ENCODE measurements at regions not wholly inside any gene's neighbourhood (a gene's known extent, or its start where the extent isn't known, plus 50 kb on each side); places are given as distances from the start of the nearest gene placed in this dataset.
"Not testable (repeated sequence)": the region's sequence is repeated elsewhere in the genome, so short reads cannot be mapped to it uniquely, and the experiment has no call there.

DNA sequence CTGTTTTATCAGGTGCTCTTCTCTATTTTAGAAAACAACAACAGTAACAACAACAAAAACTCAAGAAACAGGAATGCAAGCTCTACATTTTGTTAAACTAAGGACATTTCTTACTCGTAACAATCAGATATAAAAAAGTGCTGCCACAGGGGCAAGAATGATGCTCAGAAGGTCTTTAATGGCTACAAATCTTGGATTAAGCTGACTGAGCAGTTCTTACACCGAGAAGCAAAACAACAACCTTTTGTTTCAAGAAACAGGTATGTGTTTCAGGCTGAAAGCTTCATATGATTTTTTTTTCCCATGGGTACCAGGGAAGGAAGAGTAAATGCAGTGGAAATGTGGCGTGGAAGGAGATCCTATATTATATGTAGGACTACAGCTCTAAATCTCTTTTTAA, 786.8 kb upstream of the FBXO33 start:
- no peak for DNase-seq

DNA sequence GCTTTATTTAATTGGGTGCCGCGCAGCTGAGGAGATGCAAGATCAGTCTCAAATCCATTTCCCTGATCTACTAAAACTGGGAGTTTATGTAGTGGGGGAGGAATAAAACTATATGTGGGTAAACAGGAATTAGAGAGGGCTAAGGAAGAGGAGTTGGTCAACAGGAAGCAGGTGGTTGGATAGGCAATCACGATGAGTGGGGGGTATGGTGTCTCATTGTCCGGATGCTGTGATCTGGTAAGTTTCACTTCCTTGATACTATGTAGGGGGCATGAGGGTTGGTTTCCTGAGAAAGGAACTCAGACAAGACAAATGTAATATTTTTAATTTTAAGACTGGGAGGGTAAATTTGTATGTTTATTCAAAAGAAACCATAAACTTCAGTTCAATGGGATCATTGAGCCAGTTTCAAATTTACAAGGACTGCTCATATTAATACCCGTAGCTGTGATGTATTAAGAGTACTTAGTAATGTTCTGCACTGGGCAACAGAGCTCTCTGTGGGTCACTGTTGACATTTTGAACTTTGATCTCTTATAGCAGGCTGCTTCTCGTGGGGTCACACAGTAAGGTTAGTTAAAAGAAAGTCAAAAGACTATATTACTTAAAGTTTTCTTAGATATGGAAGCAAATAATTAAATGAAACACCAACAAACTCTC, 786.2 kb upstream of the FBXO33 start:
- no peak for DNase-seq

DNA sequence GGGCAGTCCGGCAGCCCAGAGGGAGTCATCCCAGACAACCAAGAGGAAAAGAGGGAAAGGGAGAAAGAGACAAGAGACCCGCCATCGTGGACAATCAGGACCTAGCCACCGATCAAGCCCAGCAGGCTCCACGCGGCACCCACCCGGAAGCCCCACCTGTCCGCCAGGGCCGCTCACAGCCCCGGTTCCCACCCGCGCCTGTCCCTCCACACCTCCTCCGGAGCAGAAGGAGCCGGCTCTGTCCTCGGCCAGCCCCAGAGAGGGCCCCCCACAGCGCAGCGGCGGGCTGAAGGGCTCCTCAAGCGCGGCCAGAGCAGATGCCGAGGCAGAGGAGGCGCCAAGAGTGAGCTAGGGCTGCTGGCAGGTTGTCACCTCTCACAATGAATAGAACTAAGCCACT, 784.7 kb upstream of the FBXO33 start:
- DNase-seq: no peak

DNA sequence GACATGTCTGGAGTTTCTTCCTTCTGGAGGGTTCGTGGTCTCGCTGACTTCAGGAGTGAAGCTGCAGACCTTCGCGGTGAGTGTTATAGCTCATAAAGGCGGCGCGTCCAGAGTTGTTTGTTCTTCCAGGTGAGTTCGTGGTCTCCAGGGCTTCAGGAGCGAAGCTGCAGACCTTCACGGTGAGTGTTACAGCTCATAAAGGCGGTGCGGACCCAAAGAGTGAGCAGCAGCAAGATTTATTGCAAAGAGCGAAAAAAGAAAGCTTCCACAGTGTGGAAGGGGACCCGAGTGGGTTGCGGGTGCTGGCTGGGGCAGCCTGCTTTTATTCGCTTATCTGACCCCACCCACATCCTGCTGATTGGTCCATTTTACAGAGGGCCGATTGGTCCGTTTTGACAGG, 784.2 kb upstream of the FBXO33 start:
- DNase-seq: not testable (repeated sequence)

DNA sequence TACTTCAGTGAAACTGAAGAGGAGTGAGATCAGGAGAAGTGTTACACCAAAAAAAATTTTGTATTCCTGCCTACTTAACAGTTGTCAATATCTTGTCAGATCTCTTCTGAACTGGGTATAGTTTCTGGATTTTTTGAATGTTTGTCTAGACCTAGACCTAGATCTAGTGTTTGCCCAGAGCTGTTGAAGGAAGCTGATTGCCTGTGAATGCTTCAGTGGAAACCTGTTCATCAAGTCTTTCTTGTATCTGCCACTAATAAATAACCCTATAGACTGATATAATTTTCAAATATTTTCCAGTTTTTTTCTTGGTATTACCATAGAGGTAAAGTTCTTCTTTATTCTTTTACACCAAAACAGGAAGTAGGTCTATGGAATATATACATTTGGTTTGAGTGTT, 781.5 kb upstream of the FBXO33 start:
- no peak for DNase-seq

DNA sequence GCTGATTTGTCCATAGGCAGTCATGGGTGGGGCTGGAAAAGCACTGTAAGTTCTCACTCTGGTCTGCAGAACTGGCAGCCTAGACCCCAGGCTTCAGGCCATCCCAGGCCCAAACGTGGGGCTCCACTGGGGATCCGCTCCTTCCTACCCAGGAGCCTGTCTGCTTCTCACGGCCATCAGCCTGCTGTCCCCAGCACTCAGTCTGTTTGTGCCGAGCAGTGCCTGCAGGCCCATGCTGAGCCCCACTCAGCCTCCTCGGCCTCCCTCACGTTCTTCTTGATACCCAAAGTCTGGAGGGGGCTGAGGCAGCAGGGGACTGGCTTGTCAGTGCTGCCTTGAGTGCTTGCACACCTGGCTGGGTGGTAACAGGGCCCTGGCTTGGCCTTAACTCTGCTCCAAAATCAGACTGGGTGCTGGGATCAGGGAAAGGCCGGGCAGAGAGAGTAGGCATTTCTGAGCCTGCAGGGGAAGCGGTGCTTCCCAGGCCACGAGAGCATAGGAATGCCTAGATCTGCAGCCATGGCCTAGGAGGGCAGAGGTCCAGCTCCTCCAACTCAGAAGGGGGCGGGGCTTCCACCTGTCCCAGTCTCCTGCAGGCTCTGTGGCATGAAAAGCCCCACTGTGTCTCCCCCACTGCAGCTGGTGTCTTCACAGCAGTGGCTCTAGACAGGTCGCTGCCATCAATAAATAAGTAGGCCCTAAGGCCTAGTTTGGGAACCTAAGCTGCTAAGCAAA, 772.4 kb upstream of the FBXO33 start:
- no peak for DNase-seq

DNA sequence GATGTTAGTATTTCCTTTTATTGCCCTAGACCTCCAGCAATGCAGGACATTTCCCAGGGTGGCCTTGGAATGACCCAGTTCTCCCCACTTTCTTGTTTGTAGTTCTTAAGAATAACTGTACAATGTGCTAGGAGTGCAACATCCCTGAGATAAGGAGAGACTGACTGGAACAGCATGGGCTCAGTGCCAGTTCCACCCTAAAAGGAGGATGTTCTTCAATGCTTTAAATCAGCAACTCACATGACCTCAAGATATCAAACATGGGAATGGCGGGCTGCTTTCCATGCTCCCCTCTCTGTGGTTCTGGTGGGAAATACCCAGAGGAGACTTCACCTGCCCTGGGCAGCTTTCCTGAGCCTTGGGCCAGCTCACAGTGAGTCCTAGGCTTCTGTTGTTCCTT, 766.9 kb upstream of the FBXO33 start:
- no peak for DNase-seq

DNA sequence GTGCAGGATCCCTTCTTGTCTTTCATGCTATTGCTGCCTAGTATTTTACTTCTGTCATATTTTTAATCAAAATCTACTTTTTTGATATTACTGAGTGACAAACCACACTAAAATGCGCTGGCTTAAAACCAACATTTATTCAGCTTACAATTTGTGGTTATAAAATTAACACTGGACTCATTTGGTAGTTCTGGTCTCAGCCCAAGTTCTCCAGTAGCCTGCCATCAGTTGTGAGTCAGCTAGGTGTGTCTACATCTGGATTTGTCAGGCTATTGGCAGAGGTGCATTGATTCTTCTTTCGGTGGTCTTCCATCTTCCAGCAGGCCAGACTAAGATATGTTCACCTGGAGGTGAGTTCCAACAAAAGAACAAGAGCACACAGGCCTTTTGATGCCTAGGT, 765.1 kb upstream of the FBXO33 start:
- DNase-seq: no peak

DNA sequence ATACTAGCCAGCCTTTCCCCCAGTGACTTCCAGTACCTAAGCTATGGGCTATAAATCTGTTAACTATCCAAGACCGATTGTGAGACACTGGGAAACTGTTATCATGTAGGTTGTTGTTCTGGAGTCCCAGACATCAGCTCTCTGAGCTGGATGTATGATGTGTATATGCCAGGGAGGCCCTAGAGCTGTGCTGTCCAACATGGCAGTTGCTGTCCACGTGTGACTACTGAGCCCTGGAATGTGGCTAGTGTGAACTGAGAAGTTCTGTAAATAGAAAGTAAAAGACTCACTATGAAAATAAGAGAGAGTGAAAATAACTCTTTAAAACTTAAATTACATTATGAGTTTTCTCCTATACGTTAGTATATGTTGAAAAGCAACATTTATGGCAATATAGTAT, 755.8 kb upstream of the FBXO33 start:
- DNase-seq: no peak

DNA sequence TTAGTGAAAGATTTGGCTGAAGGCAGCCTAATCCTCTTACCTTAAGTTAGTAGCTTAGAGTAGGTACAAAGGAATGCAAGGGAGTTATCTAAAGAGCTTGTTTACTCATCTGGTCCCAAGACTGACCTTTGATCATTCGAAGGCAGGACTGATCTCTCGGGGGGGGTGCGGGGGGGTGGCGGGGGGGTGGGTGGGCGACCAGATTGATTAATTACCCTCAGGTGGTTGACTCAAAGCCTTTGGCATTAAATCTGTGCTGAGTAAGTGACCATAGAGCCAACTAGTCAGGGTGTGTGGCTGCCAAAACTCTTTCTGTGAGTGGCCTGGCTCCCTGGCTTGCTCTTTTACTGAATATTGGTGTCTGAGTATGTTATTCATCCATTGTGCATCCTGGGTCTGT, 731.9 kb upstream of the FBXO33 start:
- DNase-seq: no peak

DNA sequence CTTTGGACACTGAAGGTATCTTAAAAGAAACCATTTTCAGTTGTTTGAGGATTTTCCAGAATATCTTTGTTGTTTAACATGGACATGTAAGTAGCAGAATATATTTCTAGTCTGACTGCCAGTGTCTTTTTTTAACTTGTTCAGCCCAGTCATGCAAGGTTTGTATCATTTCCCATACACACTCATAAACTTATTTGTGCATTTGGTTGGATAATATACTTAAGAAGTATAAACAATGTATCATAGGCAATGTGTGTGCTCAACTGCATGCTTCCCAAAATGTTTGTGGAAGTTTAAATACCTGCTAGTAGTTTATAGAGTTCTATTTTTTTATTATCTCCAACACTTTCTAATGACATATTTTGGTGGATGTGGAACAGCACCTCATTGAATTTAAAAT, 707.4 kb upstream of the FBXO33 start:
- DNase-seq: no peak

DNA sequence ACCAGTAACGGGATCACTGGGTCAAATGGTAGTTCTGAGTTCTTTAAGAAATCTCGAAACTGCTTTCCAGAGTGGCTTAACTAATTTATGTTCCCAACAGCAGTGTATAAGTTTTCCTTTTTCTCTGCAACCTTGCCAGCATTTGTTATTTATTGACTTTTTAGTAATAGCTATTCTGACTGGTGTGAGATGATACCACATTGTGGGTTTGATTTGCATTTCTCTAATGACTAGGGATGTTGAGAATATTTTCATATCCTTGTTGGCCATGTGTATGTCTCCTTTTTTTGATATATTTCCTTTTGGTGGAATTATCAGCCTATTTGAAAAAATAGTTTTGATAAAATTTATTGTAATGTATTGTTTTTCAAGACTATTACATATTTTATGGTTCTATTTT, 701.2 kb upstream of the FBXO33 start:
- no peak for DNase-seq

DNA sequence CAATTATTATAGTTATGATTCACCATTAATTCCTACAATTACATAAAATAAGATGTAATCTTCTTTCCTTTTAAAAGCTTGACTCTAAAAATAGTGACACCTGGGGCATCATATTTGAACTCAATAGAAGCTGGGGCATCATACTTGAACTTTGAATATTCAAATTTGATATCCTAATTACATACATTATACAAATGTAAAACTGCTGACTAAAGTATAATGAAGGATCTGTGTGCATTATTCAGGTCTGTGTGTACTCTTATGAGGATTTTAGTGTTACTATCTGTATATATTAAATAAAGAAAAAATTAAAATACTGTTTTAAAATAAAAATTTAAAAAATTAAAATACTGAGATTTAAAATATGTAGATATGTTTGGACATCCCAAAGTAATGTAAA, 696.9 kb upstream of the FBXO33 start:
- DNase-seq: no peak

DNA sequence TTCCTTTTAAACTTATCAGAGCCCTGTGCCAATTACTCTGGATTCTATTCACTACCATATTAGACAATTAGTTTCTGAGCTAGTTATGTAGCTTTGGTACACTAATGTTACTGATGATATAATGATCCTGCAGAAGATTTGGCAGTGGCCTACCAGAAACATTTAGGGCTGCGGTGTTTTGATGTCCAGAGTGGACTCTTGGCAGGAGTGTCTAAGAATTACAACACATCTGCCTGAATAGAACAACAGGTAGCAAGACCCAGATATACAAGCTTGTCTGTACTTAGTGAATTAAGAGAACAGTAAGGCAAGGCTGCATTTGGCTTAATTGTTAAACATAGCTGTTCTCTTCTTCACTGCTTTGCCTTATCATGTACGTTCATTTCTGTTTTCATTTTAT, 691.6 kb upstream of the FBXO33 start:
- DNase-seq: no peak

DNA sequence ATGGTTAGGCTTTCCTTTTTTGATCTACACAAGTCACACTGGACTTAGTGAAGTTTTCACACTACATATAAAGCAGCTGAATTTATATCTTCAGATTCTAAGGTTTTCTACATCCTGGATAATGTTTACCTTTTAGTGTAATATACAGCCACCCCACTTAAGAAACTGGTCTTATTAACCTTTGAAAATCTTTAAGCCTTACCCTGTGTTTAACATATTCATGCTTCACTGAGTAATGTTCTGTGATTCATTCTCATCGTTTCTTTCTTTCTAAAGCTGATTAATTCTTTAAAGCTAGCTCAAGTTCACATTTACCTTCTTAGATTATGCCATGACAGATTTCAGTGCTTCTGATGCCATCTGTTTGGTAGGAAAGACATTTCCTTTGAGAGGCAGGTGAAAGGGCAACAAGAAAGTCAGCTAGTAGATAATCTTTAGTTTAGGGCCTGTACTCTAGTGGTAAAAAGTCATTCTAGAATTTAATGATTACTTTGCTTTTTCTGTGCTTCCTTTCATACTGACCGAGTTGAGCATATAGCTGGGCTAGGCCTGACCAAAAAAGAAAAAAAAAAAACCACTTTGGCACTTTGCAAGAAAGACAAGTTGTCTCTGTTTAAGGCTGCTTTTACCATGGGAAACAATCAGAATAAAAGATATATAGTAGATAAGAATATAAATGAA, 690.9 kb upstream of the FBXO33 start:
- no peak for DNase-seq

DNA sequence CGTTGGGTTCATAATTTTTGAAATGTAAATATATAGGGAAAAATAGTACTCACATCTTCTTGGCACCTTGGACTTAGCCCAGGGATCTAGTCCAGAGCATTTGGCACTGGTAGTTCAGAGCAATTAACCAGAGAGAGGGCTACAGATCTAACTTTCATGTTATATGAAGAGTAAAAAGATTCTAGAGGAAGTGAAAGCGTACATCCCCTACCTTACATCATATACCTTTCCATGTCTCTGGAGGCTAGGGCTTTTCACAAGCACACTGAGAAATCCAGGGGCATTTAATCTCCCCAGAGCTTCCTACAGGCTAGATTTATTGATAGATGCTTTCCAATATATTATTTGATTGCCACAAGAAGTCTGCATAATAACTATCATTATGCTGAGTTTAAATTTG, 687.5 kb upstream of the FBXO33 start:
- DNase-seq: no peak

DNA sequence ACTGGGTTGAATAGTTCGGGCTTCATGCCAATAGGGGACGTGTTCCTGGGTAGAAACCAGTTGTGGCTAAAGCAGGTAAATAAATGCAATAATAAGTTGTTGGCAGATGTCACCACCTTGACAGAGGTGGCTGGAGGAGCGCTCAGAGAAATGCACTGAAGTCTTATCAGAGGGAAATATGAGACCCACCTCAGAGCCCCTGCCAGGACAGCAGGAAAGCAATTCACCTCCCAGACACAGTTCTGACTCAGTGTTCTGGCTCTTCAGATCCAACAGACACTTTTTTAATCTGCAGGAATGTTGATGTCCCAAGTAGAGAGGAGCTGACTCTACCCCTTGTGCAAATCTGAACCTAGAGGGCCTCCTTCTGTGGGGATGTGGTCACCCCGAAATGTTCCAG, 687.1 kb upstream of the FBXO33 start:
- no peak for DNase-seq

DNA sequence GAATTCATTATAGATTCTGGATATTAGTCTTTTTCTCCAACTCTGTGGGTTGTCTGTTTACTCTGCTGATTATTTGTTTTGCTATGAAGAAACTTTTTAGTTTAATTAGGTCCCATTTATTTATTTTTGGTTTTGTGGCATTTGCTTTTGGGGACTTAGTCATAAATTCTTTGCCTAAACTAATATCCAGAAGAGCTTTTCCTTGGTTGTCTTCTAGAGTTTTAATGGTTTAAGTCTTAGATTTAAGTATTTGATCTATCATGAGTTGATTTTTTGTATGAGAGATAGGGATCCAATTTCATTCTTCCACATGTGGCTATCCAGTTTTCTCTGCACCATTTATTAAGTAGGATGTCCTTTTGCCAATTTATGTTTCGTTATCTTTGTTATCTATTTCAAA, 683.4 kb upstream of the FBXO33 start:
- no peak for DNase-seq

DNA sequence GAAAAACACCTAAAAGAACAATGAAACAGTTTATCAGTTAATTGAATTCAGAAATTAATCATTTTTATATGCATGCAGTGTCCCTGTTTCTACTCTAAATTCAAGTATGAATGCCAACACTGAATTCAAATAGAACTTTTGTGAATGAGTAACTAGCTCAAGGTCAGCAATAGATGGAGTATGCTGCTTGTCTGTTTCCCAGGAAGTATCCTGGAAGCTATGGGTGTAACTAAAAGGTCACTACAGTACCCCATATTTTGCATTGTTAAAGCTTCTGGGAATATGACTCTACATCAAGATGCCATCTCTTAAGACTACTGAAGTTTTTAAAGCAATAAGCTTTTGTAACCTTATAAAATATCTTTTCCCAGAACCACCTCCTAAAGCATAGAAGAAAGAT, 681.4 kb upstream of the FBXO33 start:
- DNase-seq: no peak

DNA sequence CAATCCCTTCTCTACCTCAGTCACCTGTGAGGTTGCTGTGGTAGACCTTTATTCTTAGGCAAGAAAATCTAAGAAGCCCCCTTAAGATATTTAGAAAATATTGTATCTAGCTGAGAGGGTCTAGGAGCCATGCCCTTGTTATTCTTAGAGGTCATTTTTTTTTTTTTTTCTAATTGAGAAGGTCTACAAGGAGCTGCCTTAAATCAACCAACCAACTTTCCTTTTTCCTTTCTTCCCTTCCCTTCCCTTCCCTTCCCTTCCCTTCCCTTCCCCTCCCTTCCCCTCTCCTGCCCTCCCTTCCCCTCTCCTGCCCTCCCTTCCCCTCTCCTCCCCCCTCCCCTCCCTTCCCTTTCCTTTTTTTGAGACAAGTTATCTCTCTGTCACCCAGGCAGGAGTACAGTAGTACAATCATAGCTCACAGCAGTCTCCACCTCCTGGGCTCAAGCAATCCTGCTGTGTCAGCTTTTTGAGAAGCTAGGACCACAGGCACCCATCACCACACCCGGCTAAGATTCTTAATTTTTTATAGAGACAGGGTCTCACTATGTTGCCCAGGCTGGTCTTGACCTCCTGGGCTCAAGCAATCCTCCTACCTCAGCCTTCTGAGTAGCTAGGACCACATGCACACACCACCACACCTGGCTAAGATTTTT, 668.4 kb upstream of the FBXO33 start:
- DNase-seq: no peak

DNA sequence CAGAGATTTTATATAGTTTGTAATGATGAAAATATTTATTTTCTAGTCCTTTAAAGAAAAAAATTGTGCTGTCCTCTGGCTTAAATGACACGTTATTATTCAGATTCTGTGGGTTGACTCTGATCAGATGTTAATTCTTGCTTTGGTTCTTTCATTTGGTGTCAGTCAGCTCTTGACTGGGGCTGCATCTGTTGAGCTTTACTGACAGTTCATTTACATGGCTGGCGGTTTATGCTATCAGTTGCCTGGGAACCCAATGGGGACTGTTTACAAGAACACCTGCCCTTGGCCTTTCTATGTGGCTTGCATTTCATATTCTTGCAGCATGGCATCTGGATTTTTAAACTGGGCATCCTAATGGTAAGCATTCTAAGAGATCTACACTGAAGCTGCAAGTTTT, 667.1 kb upstream of the FBXO33 start:
- no peak for DNase-seq

DNA sequence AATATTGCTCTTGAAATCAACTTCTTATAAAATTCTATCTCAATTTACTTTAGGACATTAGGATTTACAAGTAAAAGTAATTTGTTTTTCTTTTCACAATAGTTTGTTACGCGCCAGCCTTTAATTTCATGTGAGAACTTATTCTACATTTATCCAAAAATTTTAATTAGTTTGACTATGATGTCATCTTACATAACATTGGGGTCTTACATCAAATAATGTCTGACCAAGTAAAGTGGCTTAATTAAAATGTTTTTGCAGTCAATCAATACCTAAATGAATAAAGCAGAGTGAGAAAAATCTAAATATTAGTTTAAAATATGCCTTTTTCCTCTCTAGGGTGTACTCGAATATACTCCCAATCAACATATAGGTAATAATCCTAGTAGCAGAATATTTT, 666.2 kb upstream of the FBXO33 start:
- DNase-seq: no peak

DNA sequence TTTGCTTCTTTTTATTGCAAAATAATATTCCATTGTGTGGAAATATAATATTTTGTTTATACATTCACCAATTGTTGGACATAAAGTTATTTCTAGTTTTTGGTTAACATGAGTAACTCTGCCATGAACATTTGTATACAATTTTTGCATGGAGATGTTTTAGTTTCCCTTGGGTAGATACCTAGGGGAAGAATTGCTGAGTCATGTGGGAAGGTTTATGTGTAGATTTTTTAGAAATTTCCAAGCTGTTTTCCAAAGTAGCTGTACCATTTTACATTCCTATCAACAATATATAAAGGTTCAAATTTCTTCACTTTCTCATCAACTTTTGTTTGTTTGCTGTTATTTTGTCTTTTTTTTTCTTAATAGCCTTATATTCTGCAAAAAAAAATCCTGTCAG, 664.7 kb upstream of the FBXO33 start:
- DNase-seq: no peak

DNA sequence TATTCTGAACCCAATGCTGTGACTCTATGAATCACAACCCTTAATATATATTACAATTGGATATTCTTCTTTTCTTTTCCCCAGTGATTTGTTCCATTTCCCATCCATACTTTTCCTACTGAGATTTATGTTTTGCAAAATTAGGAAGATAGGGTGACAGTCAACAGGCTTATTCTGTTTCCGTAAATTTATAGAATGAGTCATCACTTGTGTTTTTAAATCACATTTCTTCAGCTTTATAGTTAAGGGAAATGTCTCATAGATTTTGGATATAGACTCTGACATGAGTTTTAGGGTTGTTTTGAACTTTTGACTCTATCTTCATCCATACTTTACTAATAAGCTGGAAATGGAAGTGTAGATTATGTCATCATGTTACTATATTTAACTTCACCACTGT, 661.6 kb upstream of the FBXO33 start:
- no peak for DNase-seq

All from stimulated activated CD4-positive, alpha-beta T cell treated with anti-CD3 and anti-CD28 coated beads, Interleukin-1b, Interleukin-23, amount 100 ng/mL, for 48 hours (primary cell).